HL-60 (cell line): ENCODE measurements at regions not wholly inside any gene's neighbourhood (a gene's known extent, or its start where the extent isn't known, plus 50 kb on each side); places are given as distances from the start of the nearest gene placed in this dataset.

Experiments
- GABPA ChIP-seq: IDR thresholded peaks from 2 replicates; pipeline ENCODE4 v1.6.1; 2012; ENCODE audit warnings: low read depth
- POLR2AphosphoS5 ChIP-seq: IDR thresholded peaks from 2 replicates; pipeline ENCODE4 v1.6.1; 2012; ENCODE audit warnings: low read depth
- SPI1 ChIP-seq: IDR thresholded peaks from 2 replicates; pipeline ENCODE4 v1.6.1; 2012; ENCODE audit warnings: low read depth, mild to moderate bottlenecking, borderline replicate concordance
- TF ChIP-seq, protein P1 (sequence below): IDR thresholded peaks from one replicate; pipeline ENCODE4 v1.5.1; 2011; ENCODE audit warnings: low read length, control low read depth, inconsistent platforms; ENCODE audit not compliant: insufficient read depth
- TF ChIP-seq, protein P2 (sequence below): IDR thresholded peaks from 2 replicates; pipeline ENCODE4 v1.6.1; 2012; ENCODE audit warnings: low read depth; ENCODE audit not compliant: insufficient replicate concordance

DNA sequence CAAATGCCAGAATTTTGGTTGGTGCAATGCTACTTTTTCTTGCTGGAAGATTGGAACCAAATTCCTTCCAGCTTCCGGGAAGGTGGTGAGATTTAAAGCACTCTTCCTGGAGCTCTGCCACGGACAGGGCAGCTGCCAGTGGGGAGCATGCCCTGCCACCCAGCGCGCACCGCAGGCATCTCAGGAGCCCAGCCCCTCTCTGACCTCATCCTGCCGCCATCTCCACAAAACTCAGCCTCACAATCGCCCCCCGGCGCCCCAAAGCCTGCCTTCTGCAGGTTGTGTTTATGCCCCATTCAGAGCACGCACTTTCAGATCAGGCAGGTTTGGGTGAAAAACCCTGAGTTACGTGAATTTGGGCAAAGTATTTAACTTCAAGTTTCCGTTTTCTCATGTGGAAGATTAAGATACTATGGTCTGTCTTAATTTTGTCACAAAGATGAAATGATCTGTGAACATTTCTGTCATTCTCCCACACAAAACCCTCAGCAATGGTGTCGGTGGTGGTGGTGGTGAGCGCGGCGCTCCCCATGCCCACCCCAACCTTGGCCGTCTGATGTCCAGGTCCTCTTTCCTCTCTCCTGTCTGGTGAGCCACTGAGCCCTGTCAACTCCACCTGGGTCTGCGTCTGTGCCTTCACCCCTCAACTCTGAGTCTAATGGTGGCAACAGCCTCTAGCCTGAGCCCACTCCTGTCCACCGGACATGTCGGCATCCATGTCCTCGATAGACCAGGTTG is 282.8 kb upstream of the SALL3 start:
- TF ChIP-seq, protein P1, sequence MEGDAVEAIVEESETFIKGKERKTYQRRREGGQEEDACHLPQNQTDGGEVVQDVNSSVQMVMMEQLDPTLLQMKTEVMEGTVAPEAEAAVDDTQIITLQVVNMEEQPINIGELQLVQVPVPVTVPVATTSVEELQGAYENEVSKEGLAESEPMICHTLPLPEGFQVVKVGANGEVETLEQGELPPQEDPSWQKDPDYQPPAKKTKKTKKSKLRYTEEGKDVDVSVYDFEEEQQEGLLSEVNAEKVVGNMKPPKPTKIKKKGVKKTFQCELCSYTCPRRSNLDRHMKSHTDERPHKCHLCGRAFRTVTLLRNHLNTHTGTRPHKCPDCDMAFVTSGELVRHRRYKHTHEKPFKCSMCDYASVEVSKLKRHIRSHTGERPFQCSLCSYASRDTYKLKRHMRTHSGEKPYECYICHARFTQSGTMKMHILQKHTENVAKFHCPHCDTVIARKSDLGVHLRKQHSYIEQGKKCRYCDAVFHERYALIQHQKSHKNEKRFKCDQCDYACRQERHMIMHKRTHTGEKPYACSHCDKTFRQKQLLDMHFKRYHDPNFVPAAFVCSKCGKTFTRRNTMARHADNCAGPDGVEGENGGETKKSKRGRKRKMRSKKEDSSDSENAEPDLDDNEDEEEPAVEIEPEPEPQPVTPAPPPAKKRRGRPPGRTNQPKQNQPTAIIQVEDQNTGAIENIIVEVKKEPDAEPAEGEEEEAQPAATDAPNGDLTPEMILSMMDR: no peak
- TF ChIP-seq POLR2AphosphoS5: no peak
- TF ChIP-seq GABPA: no peak
- TF ChIP-seq, protein P2, sequence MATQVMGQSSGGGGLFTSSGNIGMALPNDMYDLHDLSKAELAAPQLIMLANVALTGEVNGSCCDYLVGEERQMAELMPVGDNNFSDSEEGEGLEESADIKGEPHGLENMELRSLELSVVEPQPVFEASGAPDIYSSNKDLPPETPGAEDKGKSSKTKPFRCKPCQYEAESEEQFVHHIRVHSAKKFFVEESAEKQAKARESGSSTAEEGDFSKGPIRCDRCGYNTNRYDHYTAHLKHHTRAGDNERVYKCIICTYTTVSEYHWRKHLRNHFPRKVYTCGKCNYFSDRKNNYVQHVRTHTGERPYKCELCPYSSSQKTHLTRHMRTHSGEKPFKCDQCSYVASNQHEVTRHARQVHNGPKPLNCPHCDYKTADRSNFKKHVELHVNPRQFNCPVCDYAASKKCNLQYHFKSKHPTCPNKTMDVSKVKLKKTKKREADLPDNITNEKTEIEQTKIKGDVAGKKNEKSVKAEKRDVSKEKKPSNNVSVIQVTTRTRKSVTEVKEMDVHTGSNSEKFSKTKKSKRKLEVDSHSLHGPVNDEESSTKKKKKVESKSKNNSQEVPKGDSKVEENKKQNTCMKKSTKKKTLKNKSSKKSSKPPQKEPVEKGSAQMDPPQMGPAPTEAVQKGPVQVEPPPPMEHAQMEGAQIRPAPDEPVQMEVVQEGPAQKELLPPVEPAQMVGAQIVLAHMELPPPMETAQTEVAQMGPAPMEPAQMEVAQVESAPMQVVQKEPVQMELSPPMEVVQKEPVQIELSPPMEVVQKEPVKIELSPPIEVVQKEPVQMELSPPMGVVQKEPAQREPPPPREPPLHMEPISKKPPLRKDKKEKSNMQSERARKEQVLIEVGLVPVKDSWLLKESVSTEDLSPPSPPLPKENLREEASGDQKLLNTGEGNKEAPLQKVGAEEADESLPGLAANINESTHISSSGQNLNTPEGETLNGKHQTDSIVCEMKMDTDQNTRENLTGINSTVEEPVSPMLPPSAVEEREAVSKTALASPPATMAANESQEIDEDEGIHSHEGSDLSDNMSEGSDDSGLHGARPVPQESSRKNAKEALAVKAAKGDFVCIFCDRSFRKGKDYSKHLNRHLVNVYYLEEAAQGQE: no peak
- TF ChIP-seq SPI1: no peak
